ENCODE measurements at regions not wholly inside any gene's neighbourhood (a gene's known extent, or its start where the extent isn't known, plus 50 kb on each side); places are given as distances from the start of the nearest gene placed in this dataset.
"Not testable (repeated sequence)": the region's sequence is repeated elsewhere in the genome, so short reads cannot be mapped to it uniquely, and the experiment has no call there.

- no peak for DNase-seq
Measured at GRCh38 chr13:90806016-90806615, 541.4 kb upstream of the MIR17HG start.

- DNase-seq, result no peak
Measured at GRCh38 chr13:90806892-90807291, 540.6 kb upstream of the MIR17HG start.

GRCh38 chr13:90808838-90809237, 538.6 kb upstream of the MIR17HG start:
- DNase-seq, result no peak

- peak; percentile 5 for DNase-seq
Measured at GRCh38 chr13:90824032-90824431, 523.5 kb upstream of the MIR17HG start.

- DNase-seq, result no peak
Measured at GRCh38 chr13:90826688-90827087, 520.8 kb upstream of the MIR17HG start.

- DNase-seq, result no peak
Measured at GRCh38 chr13:90830782-90831181, 516.7 kb upstream of the MIR17HG start.

- DNase-seq, result no peak
Measured at GRCh38 chr13:90833951-90834350, 513.5 kb upstream of the MIR17HG start.

- no peak for DNase-seq
Measured at GRCh38 chr13:90834700-90835099, 512.8 kb upstream of the MIR17HG start.

- no peak for DNase-seq
Measured at GRCh38 chr13:90835826-90836225, 511.7 kb upstream of the MIR17HG start.

GRCh38 chr13:90838317-90838960, 509.0 kb upstream of the MIR17HG start:
- DNase-seq, result no peak

GRCh38 chr13:90839061-90839460, 508.4 kb upstream of the MIR17HG start:
- no peak for DNase-seq

- DNase-seq, result no peak
Measured at GRCh38 chr13:90846936-90847335, 500.6 kb upstream of the MIR17HG start.

GRCh38 chr13:90853666-90854065, 493.8 kb upstream of the MIR17HG start:
- DNase-seq, result not testable (repeated sequence)

- DNase-seq, result no peak
Measured at GRCh38 chr13:90857921-90858320, 489.6 kb upstream of the MIR17HG start.

GRCh38 chr13:90866006-90866405, 481.5 kb upstream of the MIR17HG start:
- DNase-seq, result no peak

GRCh38 chr13:90867336-90867683, 480.2 kb upstream of the MIR17HG start:
- DNase-seq, result peak; percentile 74

GRCh38 chr13:90868321-90868920, 479.1 kb upstream of the MIR17HG start:
- DNase-seq, result peak; percentile 7

GRCh38 chr13:90869580-90869979, 477.9 kb upstream of the MIR17HG start:
- DNase-seq, result no peak

GRCh38 chr13:90872491-90873025, 474.9 kb upstream of the MIR17HG start:
- DNase-seq, result no peak

GRCh38 chr13:90880790-90881189, 466.7 kb upstream of the MIR17HG start:
- no peak for DNase-seq

GRCh38 chr13:90882551-90882950, 464.9 kb upstream of the MIR17HG start:
- DNase-seq, result no peak

GRCh38 chr13:90883592-90883991, 463.9 kb upstream of the MIR17HG start:
- no peak for DNase-seq

GRCh38 chr13:90884066-90884465, 463.4 kb upstream of the MIR17HG start:
- DNase-seq, result no peak

All from COR-L47 (cell line).